GM12878 (cell line): ENCODE measurements at regions not wholly inside any gene's neighbourhood (a gene's known extent, or its start where the extent isn't known, plus 50 kb on each side); places are given as distances from the start of the nearest gene placed in this dataset.

Experiments
- ATAC-seq: fragments of 200-7000 bp; cut with Tn5 transposase; 3 replicates; pipeline ENCODE4 v1.9.1; 2020; ENCODE audit warnings: mild to moderate bottlenecking, moderate library complexity
- BruUV-seq: library from RNA; stranded (reverse); fragments of 400-500 nt; replicated peaks from 2 replicates; lab custom pipeline; 2021; lab: Mats Ljungman, UMichigan
- CTCF ChIA-PET: fragments of 300-600 bp; sonication (Branson Sonifier 250); formaldehyde crosslinking; extraction: SDS; loops from one replicate; lab custom pipeline; 2021; ENCODE audit warnings: inconsistent platforms; lab: Yijun Ruan, JAX
- POLR2A ChIA-PET: fragments of 350-600 bp; formaldehyde crosslinking; extraction: SDS; loops from one replicate; lab custom pipeline; 2021; ENCODE audit warnings: inconsistent platforms; lab: Charles Lee
- RAD21 ChIA-PET: fragments of 300-600 bp; sonication (Branson Sonifier 250); formaldehyde crosslinking; loops from one replicate; lab custom pipeline; 2023; ENCODE audit warnings: antibody characterized with exemption; ENCODE audit not compliant: unreplicated experiment; lab: Charles Lee
- SMC1A ChIA-PET: fragments of 300-600 bp; sonication (Branson Sonifier 250); formaldehyde crosslinking; loops from one replicate; lab custom pipeline; 2023; ENCODE audit not compliant: unreplicated experiment, uncharacterized antibody; lab: Charles Lee
- DNase-seq: peaks from one replicate; pipeline ENCODE4 v3.0.0-alpha.2; 2011; ENCODE audit warnings: low read depth, low spot score
- FAIRE-seq: peaks from 3 replicates; lab custom pipeline; 2011; peaks lifted over from hg19 to GRCh38; lab: Jason Lieb, UNC
- H2AFZ ChIP-seq: 2 replicates; pipeline ENCODE4 v1.6.0; 2011; ENCODE audit warnings: low read depth, low read length, control low read depth; ENCODE audit not compliant: control insufficient read depth
- H3K27ac ChIP-seq: 2 replicates; pipeline ENCODE4 v1.5.1; 2011; ENCODE audit warnings: control low read depth; ENCODE audit not compliant: control insufficient read depth, insufficient read depth
- H3K27me3 ChIP-seq, 2 experiments: replicated peaks in 1 of 2; 2 replicates each; pipeline versions ENCODE4 v1.6.0 to v1.6.1; 2011; ENCODE audit warnings: low read length in 1 of 2; ENCODE audit not compliant: control insufficient read depth in 2 of 2, insufficient read depth in 2 of 2
- H3K36me3 ChIP-seq, 2 experiments: 2 replicates each; pipeline ENCODE4 v1.5.1; 2011; ENCODE audit warnings: low read length in 1 of 2; ENCODE audit not compliant: control insufficient read depth in 2 of 2, insufficient read depth in 2 of 2
- H3K4me1 ChIP-seq: 2 replicates; pipeline ENCODE4 v1.6.1; 2011; ENCODE audit warnings: mild to moderate bottlenecking, low read length, moderate library complexity, mixed read lengths; ENCODE audit not compliant: control insufficient read depth, insufficient read depth
- H3K4me2 ChIP-seq: 2 replicates; pipeline ENCODE4 v1.6.0; 2011; ENCODE audit warnings: control low read depth; ENCODE audit not compliant: control insufficient read depth, insufficient read depth
- H3K4me3 ChIP-seq: fragments of 200-600 bp; sonication (generic); 2 replicates; pipeline ENCODE4 v1.5.1; 2016
- H3K79me2 ChIP-seq: 2 replicates; pipeline ENCODE4 v1.6.0; 2011; ENCODE audit warnings: low read length; ENCODE audit not compliant: control insufficient read depth, insufficient read depth
- H3K9ac ChIP-seq: 2 replicates; pipeline ENCODE4 v1.8.0; 2011; ENCODE audit warnings: low read length, control low read depth, mixed read lengths; ENCODE audit not compliant: control insufficient read depth, insufficient read depth
- H3K9me3 ChIP-seq: replicated peaks from 3 replicates; pipeline ENCODE4 v1.5.1; 2011; ENCODE audit warnings: mild to moderate bottlenecking, low read length; ENCODE audit not compliant: control insufficient read depth, insufficient read depth
- H4K20me1 ChIP-seq: 2 replicates; pipeline ENCODE4 v1.6.0; 2011; ENCODE audit not compliant: control insufficient read depth, insufficient read depth
- CBFB ChIP-seq: IDR thresholded peaks from 2 replicates; pipeline ENCODE4 v1.6.1; 2016; ENCODE audit warnings: antibody characterized with exemption, low read depth
- CBX5 ChIP-seq: sonication (generic); IDR thresholded peaks from 2 replicates; pipeline ENCODE4 v1.6.1; 2016; ENCODE audit warnings: low read depth, moderate library complexity, mild to moderate bottlenecking, inconsistent platforms
- EGR1 ChIP-seq, 2 experiments: IDR thresholded peaks; 1 replicate in 1 of 2; 2 replicates in 1 of 2; pipeline ENCODE4 v1.6.1; 2011 to 2012; ENCODE audit warnings: low read depth in 2 of 2, low read length in 2 of 2, borderline replicate concordance in 1 of 2, mild to moderate bottlenecking in 1 of 2, moderate library complexity in 1 of 2
- FOXK2 ChIP-seq: fragments of 450-650 bp; IDR thresholded peaks from 2 replicates; pipeline ENCODE4 v1.6.1; 2017; ENCODE audit warnings: mild to moderate bottlenecking, moderate library complexity
- IKZF2 ChIP-seq, 2 experiments: fragments of 450-650 bp; IDR thresholded peaks; 2 replicates each; pipeline ENCODE4 v1.6.1; 2017; ENCODE audit warnings: mild to moderate bottlenecking in 2 of 2, moderate library complexity in 2 of 2
- RB1 ChIP-seq: fragments of 450-650 bp; formaldehyde crosslinking; IDR thresholded peaks from 2 replicates; pipeline ENCODE4 v1.6.1; 2017; ENCODE audit warnings: mild to moderate bottlenecking, borderline replicate concordance
- RCOR1 ChIP-seq: conservative IDR thresholded peaks from 2 replicates; pipeline ENCODE4 v1.6.1; 2012; ENCODE audit warnings: low read depth, low read length, improper control_type of control experiment
- SIX5 ChIP-seq: IDR thresholded peaks from 2 replicates; pipeline ENCODE4 v1.6.1; 2011; ENCODE audit warnings: mild to moderate bottlenecking, low read depth, low read length, moderate library complexity; ENCODE audit not compliant: severe bottlenecking
- SMC3 ChIP-seq: IDR thresholded peaks from 2 replicates; pipeline ENCODE4 v1.6.1; 2011; ENCODE audit warnings: low read length, improper control_type of control experiment, borderline replicate concordance
- SREBF2 ChIP-seq: IDR thresholded peaks from 2 replicates; pipeline ENCODE4 v1.6.1; 2012; ENCODE audit warnings: mild to moderate bottlenecking, low read length
- TAF1 ChIP-seq: IDR thresholded peaks from 2 replicates; pipeline ENCODE4 v1.6.1; 2011; ENCODE audit warnings: mild to moderate bottlenecking, low read depth, low read length, borderline replicate concordance
- ZNF207 ChIP-seq: fragments of 450-650 bp; IDR thresholded peaks from 2 replicates; pipeline ENCODE4 v1.6.1; 2014; ENCODE audit warnings: antibody characterized with exemption, mild to moderate bottlenecking, borderline replicate concordance
- WGBS: methylation state at CpG from one replicate; pipeline ENCODE4 v1.1.6; 2016; ENCODE audit warnings: low lambda C conversion rate; ENCODE audit not compliant: insufficient replicate concordance, insufficient coverage; ENCODE audit errors: missing lambda C conversion rate; 5-methylcytosine and 5-hydroxymethylcytosine counted together
- in situ Hi-C: fragments of 300-500 bp; cut with MboI; formaldehyde crosslinking; loops from 9 replicates; pipeline ENCODE4 v1.14.3; 2018; ENCODE audit warnings: mixed read lengths
- intact Hi-C: fragments of 100-400 bp; cut with micrococcal nuclease; formaldehyde crosslinking; loops from one replicate; pipeline ENCODE4 v1.14.2; 2022; ENCODE audit not compliant: unreplicated experiment
- TF ChIP-seq, protein P1 (sequence below): fragments of 450-650 bp; IDR thresholded peaks from 2 replicates; pipeline ENCODE4 v1.6.1; 2017; ENCODE audit warnings: mild to moderate bottlenecking
- TF ChIP-seq, protein P2 (sequence below): fragments of 450-650 bp; IDR thresholded peaks from 2 replicates; pipeline ENCODE4 v1.6.1; 2018; ENCODE audit warnings: borderline replicate concordance, mild to moderate bottlenecking; ENCODE audit not compliant: partially characterized antibody
- TF ChIP-seq, protein P3 (sequence below): IDR thresholded peaks from 2 replicates; pipeline ENCODE4 v1.6.1; 2011; ENCODE audit warnings: borderline replicate concordance, low read depth, mild to moderate bottlenecking, moderate library complexity, low read length; ENCODE audit not compliant: insufficient read depth, poor library complexity, severe bottlenecking

GRCh38 chr22:35480627-35481550 lies 59.7 kb upstream of the RASD2 start (continued):
- TF ChIP-seq CBX5, result no peak

GRCh38 chr22:35482311-35482710 lies 58.3 kb upstream of the RASD2 start:
- DNase-seq, result no peak
- no TSS peak for BruUV-seq
- no peak for FAIRE-seq
- POLR2A ChIA-PET, result no interaction called here
- Histone ChIP-seq H3K4me3 (no peak overlapping the region), H3K27ac (no peak overlapping the region), H4K20me1 (no peaks in the 10 kb centered on the region), H3K9ac (no peak overlapping the region), H3K9me3 (no peaks in the 10 kb centered on the region), H3K4me1 (peaks cover 4% of the 10 kb centered on the region; the same call in 1 of the 2 replicates), H3K79me2 (no peaks in the 10 kb centered on the region), H2AFZ (no peak overlapping the region), H3K4me2 (no peak overlapping the region), H3K27me3 (peaks cover 3 to 4% of the 10 kb centered on the region in 2 experiments; a peak in 3 of 4 replicates), H3K36me3 (no peaks in the 10 kb centered on the region)
- RAD21 ChIA-PET, result no interaction called here
- intact Hi-C loops, result no loop called here
- in situ Hi-C loops, result no loop called here
- CTCF ChIA-PET, result no interaction called here
- 33% methylated on average over 5 of the region's 5 CpGs for WGBS
- ATAC-seq, result no peak
- SMC1A ChIA-PET, result no interaction called here
- TF ChIP-seq, protein P1, sequence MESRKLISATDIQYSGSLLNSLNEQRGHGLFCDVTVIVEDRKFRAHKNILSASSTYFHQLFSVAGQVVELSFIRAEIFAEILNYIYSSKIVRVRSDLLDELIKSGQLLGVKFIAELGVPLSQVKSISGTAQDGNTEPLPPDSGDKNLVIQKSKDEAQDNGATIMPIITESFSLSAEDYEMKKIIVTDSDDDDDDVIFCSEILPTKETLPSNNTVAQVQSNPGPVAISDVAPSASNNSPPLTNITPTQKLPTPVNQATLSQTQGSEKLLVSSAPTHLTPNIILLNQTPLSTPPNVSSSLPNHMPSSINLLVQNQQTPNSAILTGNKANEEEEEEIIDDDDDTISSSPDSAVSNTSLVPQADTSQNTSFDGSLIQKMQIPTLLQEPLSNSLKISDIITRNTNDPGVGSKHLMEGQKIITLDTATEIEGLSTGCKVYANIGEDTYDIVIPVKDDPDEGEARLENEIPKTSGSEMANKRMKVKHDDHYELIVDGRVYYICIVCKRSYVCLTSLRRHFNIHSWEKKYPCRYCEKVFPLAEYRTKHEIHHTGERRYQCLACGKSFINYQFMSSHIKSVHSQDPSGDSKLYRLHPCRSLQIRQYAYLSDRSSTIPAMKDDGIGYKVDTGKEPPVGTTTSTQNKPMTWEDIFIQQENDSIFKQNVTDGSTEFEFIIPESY, result no peak
- no peak for TF ChIP-seq SREBF2
- no peak for TF ChIP-seq CBFB
- no peak for TF ChIP-seq ZNF207
- TF ChIP-seq RB1, result no peak
- no peak for TF ChIP-seq SIX5
- TF ChIP-seq FOXK2, result no peak
- no peak for TF ChIP-seq TAF1
- TF ChIP-seq, protein P2, sequence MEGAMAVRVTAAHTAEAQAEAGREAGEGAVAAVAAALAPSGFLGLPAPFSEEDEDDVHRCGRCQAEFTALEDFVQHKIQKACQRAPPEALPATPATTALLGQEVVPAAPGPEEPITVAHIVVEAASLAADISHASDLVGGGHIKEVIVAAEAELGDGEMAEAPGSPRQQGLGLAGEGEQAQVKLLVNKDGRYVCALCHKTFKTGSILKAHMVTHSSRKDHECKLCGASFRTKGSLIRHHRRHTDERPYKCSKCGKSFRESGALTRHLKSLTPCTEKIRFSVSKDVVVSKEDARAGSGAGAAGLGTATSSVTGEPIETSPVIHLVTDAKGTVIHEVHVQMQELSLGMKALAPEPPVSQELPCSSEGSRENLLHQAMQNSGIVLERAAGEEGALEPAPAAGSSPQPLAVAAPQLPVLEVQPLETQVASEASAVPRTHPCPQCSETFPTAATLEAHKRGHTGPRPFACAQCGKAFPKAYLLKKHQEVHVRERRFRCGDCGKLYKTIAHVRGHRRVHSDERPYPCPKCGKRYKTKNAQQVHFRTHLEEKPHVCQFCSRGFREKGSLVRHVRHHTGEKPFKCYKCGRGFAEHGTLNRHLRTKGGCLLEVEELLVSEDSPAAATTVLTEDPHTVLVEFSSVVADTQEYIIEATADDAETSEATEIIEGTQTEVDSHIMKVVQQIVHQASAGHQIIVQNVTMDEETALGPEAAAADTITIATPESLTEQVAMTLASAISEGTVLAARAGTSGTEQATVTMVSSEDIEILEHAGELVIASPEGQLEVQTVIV, result no peak
- no peak for TF ChIP-seq EGR1 (IDR thresholded peaks at IDR 0.05; ENCODE audit: borderline replicate concordance in 1 of 2, low read depth in 2 of 2, low read length in 2 of 2)
- TF ChIP-seq, protein P3, sequence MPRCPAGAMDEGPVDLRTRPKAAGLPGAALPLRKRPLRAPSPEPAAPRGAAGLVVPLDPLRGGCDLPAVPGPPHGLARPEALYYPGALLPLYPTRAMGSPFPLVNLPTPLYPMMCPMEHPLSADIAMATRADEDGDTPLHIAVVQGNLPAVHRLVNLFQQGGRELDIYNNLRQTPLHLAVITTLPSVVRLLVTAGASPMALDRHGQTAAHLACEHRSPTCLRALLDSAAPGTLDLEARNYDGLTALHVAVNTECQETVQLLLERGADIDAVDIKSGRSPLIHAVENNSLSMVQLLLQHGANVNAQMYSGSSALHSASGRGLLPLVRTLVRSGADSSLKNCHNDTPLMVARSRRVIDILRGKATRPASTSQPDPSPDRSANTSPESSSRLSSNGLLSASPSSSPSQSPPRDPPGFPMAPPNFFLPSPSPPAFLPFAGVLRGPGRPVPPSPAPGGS, result no peak
- TF ChIP-seq RCOR1, result no peak
- no peak for TF ChIP-seq IKZF2 (IDR thresholded peaks at IDR 0.05)
- no peak for TF ChIP-seq SMC3
